ENCODE measurements at regions not wholly inside any gene's neighbourhood (a gene's known extent, or its start where the extent isn't known, plus 50 kb on each side); places are given as distances from the start of the nearest gene placed in this dataset.
"Not testable (repeated sequence)": the region's sequence is repeated elsewhere in the genome, so short reads cannot be mapped to it uniquely, and the experiment has no call there.

DNA sequence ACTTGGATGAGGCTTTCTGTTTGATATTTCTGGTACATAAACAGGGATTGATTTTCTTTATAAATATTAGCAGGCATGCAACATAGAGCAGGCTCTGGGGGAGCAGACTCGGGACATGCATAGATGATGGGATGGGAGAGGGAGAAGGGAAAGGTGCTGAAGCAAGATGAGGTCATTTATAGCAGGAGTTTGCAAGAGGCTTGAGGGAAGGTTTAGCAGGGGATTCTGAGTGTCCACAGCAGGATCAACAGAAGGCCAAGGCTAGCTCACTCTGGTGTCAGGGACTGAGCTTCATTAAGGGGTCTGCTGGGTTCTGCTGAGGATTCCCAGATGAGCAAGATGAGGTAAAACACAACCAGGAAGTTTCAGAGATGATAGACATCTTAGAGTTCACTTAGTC lies 309.1 kb upstream of the CELF4 start:
- DNase-seq: no peak

DNA sequence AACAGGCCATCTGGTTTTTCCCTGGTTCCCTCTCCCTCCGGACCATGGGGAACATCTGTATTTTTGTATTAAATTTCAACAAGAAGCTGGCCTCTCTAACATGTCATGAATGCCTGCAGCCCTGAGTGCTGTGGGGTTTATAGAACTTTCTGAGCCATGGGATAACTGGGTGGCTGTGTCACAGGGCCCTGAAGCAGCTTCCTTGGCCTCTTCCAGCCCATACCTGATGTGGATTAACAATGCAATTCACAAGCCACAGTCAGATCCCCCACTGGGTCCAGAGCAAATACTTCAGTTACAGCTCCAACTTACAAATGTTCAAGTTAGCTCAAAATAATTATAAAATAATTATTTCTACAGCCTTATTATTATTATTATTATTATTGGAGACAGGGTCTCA lies 307.8 kb upstream of the CELF4 start:
- DNase-seq: no peak

DNA sequence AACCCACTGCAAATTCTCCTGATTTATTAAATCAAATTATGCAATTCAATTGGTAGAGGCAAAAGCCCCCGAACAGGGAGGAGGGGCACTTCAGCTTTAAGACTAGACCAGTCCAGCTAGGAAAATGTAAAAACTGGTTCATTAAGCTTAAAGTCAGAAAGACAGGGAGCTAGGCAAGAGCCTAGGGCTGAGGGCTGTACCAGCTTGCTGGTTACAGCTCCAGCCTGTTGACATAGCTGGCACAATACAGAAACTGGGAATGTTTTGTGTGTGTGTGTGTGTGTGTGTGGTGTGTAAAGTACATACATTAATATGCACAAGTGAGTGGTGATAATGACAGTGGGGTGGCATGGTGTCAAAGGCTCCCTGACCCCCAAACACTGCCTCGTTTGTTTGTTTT lies 307.0 kb upstream of the CELF4 start:
- no peak for DNase-seq

DNA sequence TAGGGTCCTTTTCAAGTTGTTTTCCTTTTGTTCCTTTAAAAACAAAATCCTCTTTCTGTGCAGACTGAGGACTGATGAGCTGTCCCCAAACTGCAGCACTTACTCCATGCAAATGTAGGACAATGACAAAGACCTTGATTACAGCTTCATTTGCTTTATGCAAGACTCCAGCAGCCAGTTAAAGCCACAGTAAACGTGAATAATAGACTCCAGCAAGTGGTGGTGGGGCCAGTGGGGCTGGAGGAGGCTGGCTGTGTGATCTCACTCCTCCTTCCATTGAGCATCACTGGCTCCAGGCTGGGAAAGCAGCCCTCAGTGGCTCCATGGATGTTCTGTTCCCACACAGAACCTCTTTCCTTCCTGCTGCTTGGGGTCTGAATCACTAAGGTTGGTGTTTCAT lies 306.0 kb upstream of the CELF4 start:
- DNase-seq: no peak

DNA sequence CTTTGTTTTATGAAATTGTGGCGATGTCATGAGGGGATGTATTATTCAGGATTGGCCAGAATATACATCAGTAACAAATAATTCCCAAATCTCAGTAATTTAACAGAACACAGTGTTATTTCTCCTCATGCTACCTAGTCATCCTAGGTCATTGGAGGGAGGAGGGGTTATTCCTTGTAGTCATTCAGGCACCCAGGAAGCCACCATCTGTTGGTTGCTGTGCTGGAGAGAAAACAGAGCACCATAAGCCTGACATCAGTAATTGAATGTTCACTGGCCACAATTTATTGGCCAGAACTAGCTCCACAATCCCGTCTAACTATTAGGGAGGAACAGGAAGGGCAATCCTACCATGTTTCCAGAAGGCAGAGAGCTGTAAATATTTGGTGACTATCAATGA lies 303.5 kb upstream of the CELF4 start:
- no peak for DNase-seq

DNA sequence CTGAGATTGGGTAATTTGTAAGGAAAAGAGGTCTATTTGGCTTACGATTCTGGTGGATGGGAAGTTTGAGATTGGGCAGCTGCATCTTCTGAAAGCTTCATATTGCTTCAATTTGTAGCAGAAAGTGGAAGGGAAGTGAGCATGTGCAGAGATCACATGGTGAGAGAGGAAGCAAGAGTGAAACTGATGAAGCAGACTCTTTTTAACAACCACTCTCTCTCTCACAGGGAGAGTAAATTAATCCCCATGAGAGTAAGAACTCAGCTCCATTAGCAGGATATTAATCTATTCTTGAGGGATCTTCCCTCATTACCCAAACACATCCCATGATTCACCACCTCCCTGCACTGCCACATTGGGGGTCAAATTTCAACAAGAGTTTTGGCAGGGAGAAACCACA lies 298.5 kb upstream of the CELF4 start:
- no peak for DNase-seq

DNA sequence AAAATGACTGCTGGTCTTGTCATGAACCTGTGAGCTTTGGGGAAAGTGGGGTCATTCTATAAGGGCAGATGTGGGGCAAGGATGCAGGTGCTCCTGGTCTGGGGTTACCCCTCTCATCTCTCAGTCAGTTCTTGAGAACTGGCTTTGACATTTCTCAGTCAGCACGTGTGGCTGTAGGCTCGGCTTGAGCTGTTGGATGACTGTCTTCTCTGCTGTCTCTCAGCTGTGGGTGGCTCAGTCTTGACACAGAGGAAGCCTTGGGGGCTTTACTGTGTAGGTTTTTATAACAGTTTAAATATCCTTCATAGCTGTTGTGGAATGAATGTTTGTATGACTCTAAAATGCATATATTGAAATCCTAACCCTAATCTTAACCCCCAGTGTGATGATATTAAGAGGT lies 296.4 kb upstream of the CELF4 start:
- DNase-seq: no peak

DNA sequence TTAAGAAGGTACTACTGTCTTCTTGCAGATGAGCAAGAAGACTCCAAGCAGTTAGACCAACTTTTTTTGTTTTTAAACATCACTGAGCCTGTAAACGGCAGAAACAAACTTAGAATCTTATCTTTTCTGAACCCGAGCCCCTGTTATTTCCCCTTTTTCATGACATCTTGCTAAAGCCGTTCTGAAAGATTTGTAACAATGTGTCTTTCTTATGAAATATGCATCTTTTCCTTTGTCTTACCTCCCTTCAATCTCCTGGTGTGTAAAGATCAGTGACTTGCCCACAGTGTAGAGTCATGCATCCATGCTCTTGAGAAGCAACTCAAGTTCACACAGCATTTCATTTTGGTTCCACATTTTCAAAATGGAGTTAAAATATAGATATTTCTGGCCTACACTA lies 288.8 kb upstream of the CELF4 start:
- DNase-seq: no peak

DNA sequence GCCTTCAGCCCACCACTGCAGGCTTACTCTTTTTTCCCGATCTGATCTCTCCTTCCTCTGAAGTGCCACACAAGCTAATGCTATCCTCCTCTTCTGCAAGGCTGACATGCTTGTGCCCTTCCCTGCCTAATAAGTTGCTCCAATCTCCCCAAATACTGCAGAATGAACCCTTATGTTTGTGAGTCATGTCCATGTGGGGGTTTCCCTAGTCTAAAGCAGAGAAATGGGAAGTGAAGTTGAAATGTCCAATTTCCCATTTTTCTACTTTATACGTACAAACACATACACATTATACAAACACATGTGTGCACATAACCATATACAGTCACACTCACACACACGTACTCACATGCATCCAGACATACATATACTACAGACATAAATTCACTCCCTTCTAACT lies 288.1 kb upstream of the CELF4 start:
- no peak for DNase-seq

DNA sequence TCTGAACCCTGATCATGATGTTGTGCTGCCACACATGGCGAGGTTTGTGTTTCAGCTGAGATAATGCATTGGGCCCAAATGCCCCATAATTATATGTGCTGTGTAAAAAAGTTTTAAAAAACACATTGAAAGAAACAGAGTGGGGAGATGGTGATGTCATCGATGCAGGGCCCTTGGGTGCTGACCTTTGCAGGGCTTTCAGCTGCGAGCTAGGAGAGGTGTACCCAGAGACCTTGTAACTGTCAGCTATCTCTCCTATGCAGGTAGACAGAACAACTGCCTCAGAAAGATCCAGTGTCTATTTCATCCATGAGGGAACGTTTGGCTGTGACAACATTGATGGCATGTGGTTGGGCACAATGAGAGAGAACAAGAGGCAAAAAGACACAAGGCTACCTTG lies 286.9 kb upstream of the CELF4 start:
- no peak for DNase-seq

DNA sequence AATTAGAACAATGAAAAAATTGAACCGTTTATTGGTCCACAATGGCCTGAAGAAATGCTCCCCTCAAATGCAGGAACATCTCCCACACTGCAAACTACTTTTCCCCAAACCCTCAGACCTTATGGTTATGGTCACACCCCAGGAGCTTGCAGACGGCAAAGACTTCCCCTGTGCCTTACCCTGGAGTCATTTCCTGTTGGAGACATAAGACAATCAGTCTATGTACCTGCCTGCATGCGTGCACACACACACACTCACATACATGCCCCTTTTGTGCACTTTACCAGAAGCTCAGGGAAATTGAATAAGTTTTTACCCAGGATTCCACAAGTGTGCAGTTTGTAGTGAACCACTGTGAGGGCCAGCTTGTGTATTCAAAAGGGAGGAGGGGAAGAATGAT lies 281.9 kb upstream of the CELF4 start:
- no peak for DNase-seq

DNA sequence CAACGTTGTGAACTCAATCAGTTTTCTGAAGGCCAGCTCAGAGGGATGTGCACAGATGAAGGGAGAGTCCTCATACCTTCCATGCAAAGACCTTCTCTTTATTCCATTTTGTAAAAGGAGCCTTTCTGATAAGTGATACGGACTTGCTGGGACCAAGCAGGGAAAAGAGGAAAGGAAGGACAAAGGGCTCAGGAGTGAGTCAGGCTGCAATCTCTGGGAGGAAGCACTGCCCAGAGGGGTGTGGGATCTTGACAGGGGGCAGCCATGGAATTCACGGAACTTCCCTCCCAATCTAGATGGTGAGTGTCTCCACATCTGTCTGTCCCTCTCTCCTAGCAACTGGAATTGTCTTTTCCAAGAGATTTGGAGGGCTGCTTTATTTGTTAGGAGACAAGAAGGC lies 281.4 kb upstream of the CELF4 start:
- DNase-seq: no peak

DNA sequence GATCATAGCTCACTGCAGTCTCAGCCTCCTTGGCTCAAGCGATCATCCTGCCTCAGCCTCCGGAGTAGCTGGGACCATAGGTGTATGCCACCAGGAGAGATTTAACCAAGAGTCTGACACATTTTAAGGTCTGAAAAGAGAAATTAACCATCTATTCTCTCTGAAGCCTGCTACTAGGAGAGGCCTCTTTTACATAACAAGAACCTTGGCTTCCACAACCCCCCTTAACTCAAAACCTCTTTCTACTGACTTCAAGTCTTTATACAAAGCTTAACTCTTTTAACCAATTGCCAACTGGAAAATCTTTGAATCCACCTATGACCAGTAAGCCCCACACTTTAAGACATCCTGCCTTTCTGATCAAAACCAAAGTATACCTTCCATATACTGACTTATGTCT lies 279.9 kb upstream of the CELF4 start:
- no peak for DNase-seq

DNA sequence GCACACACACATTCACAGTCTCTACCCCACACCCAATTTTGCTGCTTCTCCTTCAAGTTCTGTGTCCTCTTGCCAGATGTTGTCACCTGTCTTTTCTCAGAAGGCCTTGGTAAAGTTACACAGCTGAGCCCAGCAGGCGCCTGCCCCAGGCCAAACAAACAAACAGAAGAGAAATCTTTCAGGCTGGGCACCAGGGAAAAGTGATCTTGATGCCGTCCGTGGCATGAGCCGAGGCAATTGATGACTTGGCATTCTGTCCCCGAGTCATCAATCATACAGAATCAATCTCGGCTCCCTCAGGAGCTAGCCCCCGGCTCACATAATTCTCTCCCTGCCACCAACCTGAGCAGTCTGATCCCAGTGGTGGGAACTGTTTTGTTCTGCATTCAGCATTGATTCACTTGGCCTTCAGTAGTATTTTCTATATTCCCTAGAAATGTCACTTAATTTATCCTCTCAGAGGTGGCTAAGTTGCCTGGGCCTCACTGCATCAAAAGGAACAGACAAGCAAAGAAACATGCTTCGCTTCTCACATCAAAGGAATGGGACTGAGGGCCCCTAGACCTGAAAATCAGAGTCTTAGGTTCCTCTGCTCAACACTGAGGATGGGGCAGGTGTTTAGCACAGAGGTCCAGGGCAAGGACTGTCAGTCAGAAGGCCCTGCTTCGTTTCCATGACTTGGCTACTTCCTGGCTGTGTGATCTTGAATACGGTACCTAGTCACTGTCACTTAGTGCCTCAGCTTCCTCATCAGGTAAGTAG lies 278.8 kb upstream of the CELF4 start:
- no peak for DNase-seq

DNA sequence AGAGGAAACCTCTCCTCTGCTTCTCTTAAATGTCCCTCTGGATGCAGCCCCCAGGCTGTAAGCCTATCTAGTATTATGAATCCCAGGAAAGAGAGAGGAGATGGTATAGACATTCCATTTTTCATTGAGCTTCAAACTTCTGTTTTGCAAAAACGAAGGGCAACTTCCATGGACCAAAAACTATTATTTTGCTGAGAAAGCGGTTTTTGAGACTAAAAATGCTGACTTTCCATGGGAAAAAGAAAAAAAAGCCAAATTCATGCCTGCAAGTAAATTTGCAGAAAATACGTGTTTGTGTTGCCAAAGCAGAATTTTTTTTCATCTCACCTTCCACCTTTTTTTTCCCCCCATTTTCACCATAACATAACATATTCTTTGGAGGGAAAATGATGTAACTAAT lies 272.5 kb upstream of the CELF4 start:
- DNase-seq: no peak

DNA sequence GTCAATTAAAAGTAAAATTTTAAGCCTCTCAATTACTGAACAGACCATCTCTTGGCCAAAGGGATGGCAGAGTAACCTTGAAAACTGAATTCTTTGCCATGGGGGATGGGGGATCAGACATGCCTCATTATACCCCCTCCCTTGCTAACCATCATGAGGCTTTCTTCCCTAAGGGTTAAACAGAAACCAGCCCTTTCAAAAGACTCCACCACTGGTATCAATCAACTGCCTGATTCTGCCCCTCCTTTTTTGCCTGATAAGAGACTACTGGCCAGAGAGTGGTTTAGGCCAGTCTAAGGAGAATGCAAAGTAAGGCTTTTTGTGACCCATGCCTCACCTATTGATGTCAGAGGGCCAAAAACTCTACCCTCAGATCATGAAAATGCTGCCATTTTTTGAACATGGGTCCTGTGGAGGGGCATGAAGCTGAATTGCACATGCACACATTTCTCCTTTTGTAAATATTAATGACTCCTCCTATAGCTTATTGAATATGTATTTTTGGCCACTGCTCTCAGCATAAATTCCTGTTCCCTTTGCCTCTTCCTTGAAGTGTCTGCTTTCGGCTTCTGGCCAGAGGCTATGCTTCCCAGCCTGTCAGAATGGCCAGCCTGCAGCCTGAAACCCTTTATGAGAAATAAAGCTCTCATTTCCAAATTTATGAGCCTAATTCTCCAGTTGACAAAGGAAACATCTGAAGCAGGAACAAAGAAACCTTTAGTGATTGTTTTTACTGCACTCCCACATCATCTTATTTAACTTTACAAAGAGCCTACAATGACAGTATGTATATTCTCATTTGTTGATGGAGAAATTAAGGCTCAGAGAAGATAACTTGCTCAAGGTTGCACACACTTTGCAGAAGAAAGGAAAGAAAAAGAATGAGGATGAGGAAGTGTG lies 270.7 kb upstream of the CELF4 start:
- DNase-seq: no peak

DNA sequence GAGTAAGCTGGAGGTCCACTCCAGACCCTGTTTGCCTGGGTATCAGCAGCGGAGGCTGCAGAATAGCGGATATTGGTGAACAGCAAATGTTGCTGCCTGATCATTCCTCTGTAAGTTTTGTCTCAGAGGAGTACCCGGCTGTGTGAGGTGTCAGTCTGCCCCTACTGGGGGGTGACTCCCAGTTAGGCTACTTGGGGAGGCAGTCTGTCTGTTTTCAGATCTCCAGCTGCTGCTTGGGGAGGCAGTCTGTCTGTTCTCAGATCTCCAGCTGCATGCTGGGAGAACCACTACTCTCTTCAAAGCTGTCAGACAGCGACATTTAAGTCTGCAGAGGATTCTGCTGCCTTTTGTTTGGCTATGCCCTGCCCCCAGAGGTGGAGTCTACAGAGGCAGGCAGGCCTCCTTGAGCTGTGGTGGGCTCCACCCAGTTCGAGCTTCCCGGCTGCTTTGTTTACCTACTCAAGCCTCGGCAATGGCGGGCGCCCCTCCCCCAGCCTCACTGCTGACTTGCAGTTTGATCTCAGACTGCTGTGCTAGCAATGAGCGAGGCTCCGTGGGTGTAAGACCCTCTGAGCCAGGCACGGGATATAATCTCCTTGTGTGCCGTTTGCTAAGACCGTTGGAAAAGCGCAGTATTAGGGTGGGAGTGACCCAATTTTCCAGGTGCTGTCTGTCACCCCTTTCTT lies 266.6 kb upstream of the CELF4 start:
- DNase-seq: not testable (repeated sequence)

DNA sequence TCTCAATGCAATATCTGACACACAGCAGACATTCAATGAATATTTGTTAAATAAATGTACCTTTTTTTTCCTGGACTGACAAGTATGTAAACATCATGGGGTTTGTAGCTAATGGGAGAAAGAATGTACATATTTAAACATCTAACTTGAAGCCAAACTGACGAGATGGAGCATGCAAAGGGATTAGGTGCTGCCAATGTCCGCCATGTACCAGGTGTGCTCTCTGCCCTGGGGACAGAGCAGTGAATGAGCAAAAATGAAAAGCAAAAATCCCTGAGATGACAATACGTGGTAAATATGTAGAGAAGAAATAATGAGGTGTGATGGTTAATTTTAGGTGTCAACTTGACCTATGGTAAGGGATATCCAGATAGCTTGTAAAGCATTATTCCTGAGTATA lies 247.4 kb upstream of the CELF4 start:
- no peak for DNase-seq

DNA sequence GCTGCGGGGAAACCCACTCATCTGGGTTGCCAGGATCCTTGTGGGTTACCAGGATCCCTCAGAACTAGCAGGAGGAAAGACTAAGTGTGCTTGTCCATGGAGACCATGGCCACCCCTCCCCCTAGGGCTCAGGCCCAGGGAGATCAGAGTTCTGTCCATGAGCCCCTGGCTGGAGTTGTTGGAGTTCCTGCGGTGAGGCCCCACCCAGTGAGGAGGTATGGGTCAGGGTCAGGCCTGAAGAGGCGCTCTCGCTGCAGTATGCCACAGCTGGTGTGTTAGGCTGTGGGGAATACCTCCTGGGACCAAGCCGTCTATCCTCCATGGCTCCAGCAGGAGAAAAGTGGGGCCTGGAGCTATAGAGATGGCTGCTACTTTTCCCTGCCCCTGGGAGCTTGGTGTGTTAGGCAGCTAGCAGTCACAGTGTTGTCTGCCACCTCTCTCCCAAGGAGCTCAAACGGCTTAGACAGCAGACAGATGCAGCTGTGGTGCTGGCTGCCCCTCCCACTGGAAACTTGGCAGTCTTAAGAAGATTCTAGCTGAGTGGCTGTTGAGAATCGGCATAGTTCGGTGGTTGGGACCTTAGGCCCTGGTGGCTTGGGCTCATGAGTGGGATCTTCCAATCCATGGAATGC lies 240.3 kb upstream of the CELF4 start:
- no peak for DNase-seq

DNA sequence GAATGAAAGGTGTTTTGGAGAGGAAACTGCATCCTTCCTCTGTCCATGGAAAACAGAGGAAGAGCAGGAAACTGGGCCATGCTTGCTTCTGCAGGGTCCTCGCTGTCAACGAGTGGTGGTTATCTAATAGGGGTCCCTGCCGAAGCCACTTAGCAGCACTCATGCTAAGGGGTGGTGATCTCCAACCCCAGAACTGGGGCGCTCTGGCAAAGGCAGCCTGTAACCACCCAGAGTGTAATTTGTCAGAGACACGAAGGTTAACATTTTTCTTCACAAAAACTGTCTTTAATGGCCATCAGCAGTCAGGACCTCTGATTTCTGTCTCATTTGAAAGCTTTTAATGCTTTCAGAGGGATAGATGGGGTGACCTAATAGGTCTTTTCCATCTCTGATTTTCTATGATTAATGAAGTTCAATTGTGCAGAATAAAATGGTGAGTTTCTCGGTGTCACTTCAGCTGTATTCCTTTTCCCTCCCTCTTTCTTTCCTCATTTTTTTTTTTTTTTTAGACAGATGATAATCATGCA lies 231.3 kb upstream of the CELF4 start:
- DNase-seq: no peak

DNA sequence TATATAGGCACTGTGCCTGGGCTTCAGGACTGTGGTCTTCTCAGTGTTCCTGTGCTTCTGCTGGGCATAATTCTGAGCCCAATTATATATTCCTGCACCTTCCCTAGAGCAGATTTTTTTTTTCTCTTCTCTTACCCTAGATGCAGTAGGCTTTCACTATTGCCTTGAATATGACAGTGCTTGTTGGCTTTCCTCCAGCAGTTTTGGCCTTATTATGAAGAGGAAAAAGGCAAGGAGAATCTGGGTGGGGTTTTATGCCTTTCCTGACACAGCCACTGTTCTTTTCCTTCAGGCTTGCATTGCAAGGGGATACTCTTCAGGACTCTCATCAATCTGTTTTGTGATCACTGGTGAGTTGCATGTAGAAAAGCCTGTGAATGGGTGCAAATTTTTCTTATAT lies 221.9 kb upstream of the CELF4 start:
- no peak for DNase-seq

DNA sequence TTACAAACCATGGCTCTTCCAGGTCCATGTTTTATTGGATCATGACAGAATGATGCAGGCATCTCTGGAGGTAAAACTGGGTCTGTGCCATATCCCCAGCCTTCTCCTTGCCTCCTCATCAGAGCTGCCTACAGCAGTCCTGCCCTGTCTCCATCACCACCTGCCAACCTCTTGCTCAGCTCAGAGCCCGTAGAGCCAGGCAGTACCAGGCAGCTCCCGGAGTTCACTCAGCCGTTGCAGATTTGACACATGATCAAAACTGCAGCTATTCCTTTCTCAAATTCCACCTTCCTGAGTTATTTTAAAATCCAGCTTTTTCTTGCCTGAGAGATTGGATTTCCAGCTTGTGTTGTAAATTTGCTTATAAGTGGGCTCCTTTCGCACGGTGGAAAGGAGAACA lies 218.2 kb upstream of the CELF4 start:
- no peak for DNase-seq

DNA sequence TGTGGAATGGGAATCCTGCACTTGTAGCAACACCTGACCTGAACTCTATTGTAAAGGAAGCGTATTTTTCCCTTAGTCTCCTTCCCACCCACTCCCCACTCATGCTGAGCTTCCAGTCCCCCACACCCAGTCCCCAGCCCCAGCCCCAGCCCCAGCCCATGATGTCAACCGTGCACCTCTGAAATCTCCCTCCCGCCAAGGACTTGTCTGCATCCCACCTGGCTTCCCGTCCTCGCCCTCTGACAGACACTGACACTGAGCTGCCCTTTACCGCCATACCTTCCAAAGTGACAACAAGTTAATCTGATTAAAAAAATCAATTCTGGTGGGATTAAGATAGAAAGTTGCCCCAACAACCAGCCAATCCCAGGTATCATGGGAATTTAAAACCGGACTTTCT lies 213.6 kb upstream of the CELF4 start:
- no peak for DNase-seq

All from NCI-H1105 treated with DMSO at 0.1 percent for 48 hours (cell line).